Inflammatory macrophage (primary cell): ENCODE measurements at regions not wholly inside any gene's neighbourhood (a gene's known extent, or its start where the extent isn't known, plus 50 kb on each side); places are given as distances from the start of the nearest gene placed in this dataset.
A peak's percentile ranks its signal among the peaks of the same experiment; 100 is the strongest.
"Not testable (repeated sequence)": the region's sequence is repeated elsewhere in the genome, so short reads cannot be mapped to it uniquely, and the experiment has no call there.

Experiments used
- DNase-seq, 2 donors: peaks; one replicate each; pipeline ENCODE4 v3.0.0-alpha.2; 2020 to 2022

- no peak for DNase-seq
Observed at GRCh38 chrX:143455046-143455445, 62.2 kb downstream of the SPANXN3 start.

- DNase-seq, result peak; percentile 2 to 9
Observed at GRCh38 chrX:143437439-143437838, 79.8 kb downstream of the SPANXN3 start.

GRCh38 chrX:143435916-143436315 is 81.4 kb downstream of the SPANXN3 start:
- DNase-seq, result no peak

- no peak for DNase-seq
Observed at GRCh38 chrX:143429811-143430210, 87.5 kb downstream of the SPANXN3 start.

- DNase-seq, result no peak
Observed at GRCh38 chrX:143429131-143429530, 88.1 kb downstream of the SPANXN3 start.

- DNase-seq, result no peak
Observed at GRCh38 chrX:143401160-143401559, 116.1 kb downstream of the SPANXN3 start.

GRCh38 chrX:143378851-143379250 is 138.4 kb downstream of the SPANXN3 start:
- DNase-seq, result peak in 1 of 2 donors; percentile 2

GRCh38 chrX:143363419-143363818 is 153.9 kb downstream of the SPANXN3 start:
- no peak for DNase-seq

- no peak for DNase-seq
Observed at GRCh38 chrX:143340190-143340589, 177.1 kb downstream of the SPANXN3 start.

- no peak for DNase-seq
Observed at GRCh38 chrX:143336261-143336660, 181.0 kb downstream of the SPANXN3 start.

GRCh38 chrX:143319526-143319925 is 197.7 kb downstream of the SPANXN3 start:
- no peak for DNase-seq

GRCh38 chrX:143318857-143319256 is 198.4 kb downstream of the SPANXN3 start:
- not testable (repeated sequence) for DNase-seq

GRCh38 chrX:143306991-143307937 is 210.0 kb downstream of the SPANXN3 start:
- no peak for DNase-seq

- no peak for DNase-seq
Observed at GRCh38 chrX:143304518-143304917, 212.8 kb downstream of the SPANXN3 start.

GRCh38 chrX:143304025-143304424 is 213.2 kb downstream of the SPANXN3 start:
- no peak for DNase-seq

GRCh38 chrX:143298663-143299241 is 218.5 kb downstream of the SPANXN3 start:
- DNase-seq, result no peak

- no peak for DNase-seq
Observed at GRCh38 chrX:143296521-143296920, 220.8 kb downstream of the SPANXN3 start.

GRCh38 chrX:143287236-143287635 is 230.0 kb downstream of the SPANXN3 start:
- no peak for DNase-seq

GRCh38 chrX:143270317-143270716 is 244.6 kb downstream of the SPANXN4 start:
- no peak for DNase-seq

GRCh38 chrX:143244593-143244992 is 218.9 kb downstream of the SPANXN4 start:
- DNase-seq, result not testable (repeated sequence)

- no peak for DNase-seq
Observed at GRCh38 chrX:143240658-143241057, 214.9 kb downstream of the SPANXN4 start.

GRCh38 chrX:143231492-143231891 is 205.8 kb downstream of the SPANXN4 start:
- no peak for DNase-seq

GRCh38 chrX:143228600-143228999 is 202.9 kb downstream of the SPANXN4 start:
- DNase-seq, result not testable (repeated sequence)

- DNase-seq, result no peak
Observed at GRCh38 chrX:143206966-143207365, 181.2 kb downstream of the SPANXN4 start.
